Smooth muscle cell (in vitro differentiated cells): ENCODE measurements at regions not wholly inside any gene's neighbourhood (a gene's known extent, or its start where the extent isn't known, plus 50 kb on each side); places are given as distances from the start of the nearest gene placed in this dataset.

Experiments
- DNase-seq: peaks from one replicate; lab custom pipeline; 2025; ENCODE audit not compliant: unreplicated experiment; lab: John Stamatoyannopoulos, UW
- H2AFZ ChIP-seq: fragments of 200-600 bp; sonication (generic); 2 replicates; pipeline ENCODE4 v1.6.0; 2016; ENCODE audit warnings: antibody characterized with exemption, low read depth, mild to moderate bottlenecking
- H3F3A ChIP-seq: fragments of 200-600 bp; sonication (generic); 2 replicates; pipeline ENCODE4 v1.6.0; 2017; ENCODE audit warnings: antibody characterized with exemption, low read depth
- H3K27ac ChIP-seq: fragments of 200-600 bp; sonication (generic); 2 replicates; pipeline ENCODE4 v1.5.1; 2016; ENCODE audit warnings: low read depth, mild to moderate bottlenecking
- H3K27me3 ChIP-seq: fragments of 200-600 bp; sonication (generic); 2 replicates; pipeline ENCODE4 v1.6.1; 2016; ENCODE audit warnings: low read depth, mild to moderate bottlenecking
- H3K36me3 ChIP-seq: fragments of 200-600 bp; sonication (generic); 2 replicates; pipeline ENCODE4 v1.5.1; 2016; ENCODE audit warnings: low read depth
- H3K4me1 ChIP-seq: fragments of 200-600 bp; sonication (generic); 2 replicates; pipeline ENCODE4 v1.5.1; 2016; ENCODE audit warnings: low read depth
- H3K4me2 ChIP-seq: fragments of 200-600 bp; sonication (generic); 2 replicates; pipeline ENCODE4 v1.6.0; 2016; ENCODE audit warnings: mild to moderate bottlenecking
- H3K4me3 ChIP-seq: fragments of 200-600 bp; sonication (generic); 2 replicates; pipeline ENCODE4 v1.5.1; 2016; ENCODE audit warnings: mild to moderate bottlenecking
- H3K79me2 ChIP-seq: fragments of 200-600 bp; sonication (generic); 2 replicates; pipeline ENCODE4 v1.6.0; 2016; ENCODE audit warnings: low read depth, mild to moderate bottlenecking
- H3K9ac ChIP-seq: fragments of 200-600 bp; sonication (generic); 2 replicates; pipeline ENCODE4 v1.6.0; 2016; ENCODE audit warnings: low read depth
- H3K9me3 ChIP-seq: fragments of 200-600 bp; sonication (generic); replicated peaks from 2 replicates; pipeline ENCODE4 v1.5.1; 2016; ENCODE audit warnings: low read depth
- H4K20me1 ChIP-seq: fragments of 200-600 bp; sonication (generic); 2 replicates; pipeline ENCODE4 v1.6.0; 2016; ENCODE audit warnings: low read depth
- CTCF ChIP-seq: fragments of 200-600 bp; sonication (generic); IDR thresholded peaks from 2 replicates; pipeline ENCODE4 v1.5.1; 2017; ENCODE audit warnings: borderline replicate concordance, mild to moderate bottlenecking, antibody characterized with exemption; ENCODE audit not compliant: insufficient read depth, poor library complexity, severe bottlenecking
- WGBS: methylation state at CpG from one replicate; pipeline ENCODE4 v1.1.7; 2016; ENCODE audit warnings: low lambda C conversion rate; 5-methylcytosine and 5-hydroxymethylcytosine counted together

GRCh38 chr1:17891205-17892110, 136.3 kb downstream of the ACTL8 start:
- Histone ChIP-seq H3K36me3 (no peaks in the 10 kb centered on the region), H2AFZ (no peak overlapping the region), H3K9ac (no peak overlapping the region), H3K79me2 (no peaks in the 10 kb centered on the region), H3K27me3 (peaks cover 27% of the 10 kb centered on the region), H3K4me2 (no peak overlapping the region), H3K4me3 (no peak overlapping the region), H3F3A (no peaks in the 10 kb centered on the region), H3K4me1 (no peaks in the 10 kb centered on the region), H4K20me1 (no peaks in the 10 kb centered on the region), H3K27ac (no peak overlapping the region), H3K9me3 (no peaks in the 10 kb centered on the region)
- no peak for TF ChIP-seq CTCF
- 87% methylated on average over 9 of the region's 9 CpGs for WGBS
- DNase-seq, result no peak

DNA sequence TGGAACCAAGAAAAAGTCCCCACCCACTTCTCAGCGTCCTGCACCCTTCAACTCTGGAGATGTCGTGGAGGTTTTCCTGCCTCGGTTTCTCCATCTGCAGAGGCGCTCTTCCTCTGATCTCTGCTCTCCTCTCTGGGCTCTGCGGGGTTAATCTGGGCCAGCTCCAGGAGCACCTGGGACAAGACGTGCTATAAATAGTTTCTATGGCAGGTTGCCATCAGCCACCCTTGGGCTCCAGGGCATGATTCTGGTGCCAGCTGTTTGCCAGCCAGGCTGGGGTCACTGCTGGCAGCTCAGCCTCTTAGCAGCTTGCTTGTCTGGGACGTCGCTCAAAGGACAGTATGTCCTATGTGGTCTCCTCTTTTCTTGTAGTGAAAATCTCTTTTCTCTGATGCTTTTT, 137.1 kb downstream of the ACTL8 start:
- Histone ChIP-seq H3K4me2 (no peak overlapping the region), H3K4me1 (no peaks in the 10 kb centered on the region), H3K27ac (no peak overlapping the region), H2AFZ (no peak overlapping the region), H3K4me3 (no peak overlapping the region), H3K9ac (no peak overlapping the region), H3K27me3 (peaks cover 34% of the 10 kb centered on the region), H3K36me3 (no peaks in the 10 kb centered on the region), H3K79me2 (no peaks in the 10 kb centered on the region), H3F3A (no peaks in the 10 kb centered on the region), H3K9me3 (no peaks in the 10 kb centered on the region), H4K20me1 (no peaks in the 10 kb centered on the region)
- TF ChIP-seq CTCF, result no peak
- WGBS, result 87% methylated on average over 8 of the region's 8 CpGs
- no peak for DNase-seq

- Histone ChIP-seq H4K20me1 (no peaks in the 10 kb centered on the region), H3K4me3 (no peak overlapping the region), H3F3A (no peaks in the 10 kb centered on the region), H3K27me3 (peaks cover 40% of the 10 kb centered on the region), H3K36me3 (no peaks in the 10 kb centered on the region), H3K4me2 (no peak overlapping the region), H3K9ac (no peak overlapping the region), H3K9me3 (no peaks in the 10 kb centered on the region), H3K4me1 (no peaks in the 10 kb centered on the region), H3K27ac (no peak overlapping the region), H2AFZ (no peak overlapping the region), H3K79me2 (no peaks in the 10 kb centered on the region)
- no peak for DNase-seq
- 76% methylated on average over 7 of the region's 7 CpGs for WGBS
- no peak for TF ChIP-seq CTCF
Observed at GRCh38 chr1:17892851-17893250, 137.7 kb downstream of the ACTL8 start.
